T-helper 17 cell (primary cell): ENCODE measurements at regions not wholly inside any gene's neighbourhood (a gene's known extent, or its start where the extent isn't known, plus 50 kb on each side); places are given as distances from the start of the nearest gene placed in this dataset.
"Not testable (repeated sequence)": the region's sequence is repeated elsewhere in the genome, so short reads cannot be mapped to it uniquely, and the experiment has no call there.

Experiments used
- ATAC-seq: fragments of 150-1000 bp; cut with Tn5 transposase; 2 replicates; pipeline ENCODE4 v1.10.0; 2021; ENCODE audit warnings: mild to moderate bottlenecking, moderate library complexity
- DNase-seq, 3 donors: peaks; one replicate each; pipeline versions ENCODE4 v3.0.0 to v3.0.0-alpha.2; 2020 to 2021
- H3K9me3 ChIP-seq: one replicate; pipeline ENCODE4 v1.7.0; 2013; ENCODE audit warnings: low read length, mild to moderate bottlenecking; ENCODE audit not compliant: control insufficient read depth, poor library complexity, severe bottlenecking
- H3K27ac Mint-ChIP-seq: one replicate; pipeline ENCODE4 v1.8.0; 2022; ENCODE audit warnings: mild to moderate bottlenecking, moderate library complexity, mixed read lengths
- H3K27me3 Mint-ChIP-seq: one replicate; pipeline ENCODE4 v1.8.0; 2022; ENCODE audit warnings: mixed read lengths
- H3K36me3 Mint-ChIP-seq: one replicate; pipeline ENCODE4 v1.8.0; 2022; ENCODE audit warnings: low read depth, mixed read lengths
- H3K4me1 Mint-ChIP-seq: one replicate; pipeline ENCODE4 v1.8.0; 2022; ENCODE audit warnings: mild to moderate bottlenecking, mixed read lengths
- H3K4me3 Mint-ChIP-seq: one replicate; pipeline ENCODE4 v1.8.0; 2022; ENCODE audit warnings: mild to moderate bottlenecking, moderate library complexity, mixed read lengths

GRCh38 chr6:131336596-131336995 lies 201.3 kb downstream of the AKAP7 start:
- DNase-seq (no peak), ATAC-seq (no peak)
- no peaks in the 10 kb centered on the region for H3K9me3 ChIP-seq
- peaks cover 2% of the 10 kb centered on the region for H3K36me3 Mint-ChIP-seq
- peaks cover 6% of the 10 kb centered on the region for H3K4me1 Mint-ChIP-seq
- no peak overlapping the region for H3K4me3 Mint-ChIP-seq
- no peak overlapping the region for H3K27ac Mint-ChIP-seq
- no peaks in the 10 kb centered on the region for H3K27me3 Mint-ChIP-seq

GRCh38 chr6:131346896-131347295 lies 211.6 kb downstream of the AKAP7 start:
- not testable (repeated sequence) for H3K9me3 ChIP-seq, H3K36me3 Mint-ChIP-seq, H3K4me3 Mint-ChIP-seq, H3K27ac Mint-ChIP-seq, DNase-seq, H3K27me3 Mint-ChIP-seq, H3K4me1 Mint-ChIP-seq, ATAC-seq

- ATAC-seq (no peak), DNase-seq (no peak)
- H3K36me3 Mint-ChIP-seq: peaks cover 2% of the 10 kb centered on the region
- peak overlapping the region; percentile 21 for H3K27ac Mint-ChIP-seq
- no peaks in the 10 kb centered on the region for H3K27me3 Mint-ChIP-seq
- H3K4me1 Mint-ChIP-seq: peaks cover 9% of the 10 kb centered on the region
- no peak overlapping the region for H3K4me3 Mint-ChIP-seq
- no peaks in the 10 kb centered on the region for H3K9me3 ChIP-seq
These were observed 213.3 kb downstream of the AKAP7 start for GRCh38 chr6:131348572-131348971.

GRCh38 chr6:131349199-131349598 lies 213.9 kb downstream of the AKAP7 start:
- Mint-ChIP-seq H3K36me3 (peaks cover 2% of the 10 kb centered on the region), H3K27ac (no peak overlapping the region), H3K4me3 (no peak overlapping the region), H3K4me1 (peaks cover 9% of the 10 kb centered on the region), H3K27me3 (no peaks in the 10 kb centered on the region)
- ATAC-seq (no peak), DNase-seq (no peak)
- H3K9me3 ChIP-seq: no peaks in the 10 kb centered on the region

- Mint-ChIP-seq H3K4me3 (no peak overlapping the region), H3K27ac (no peak overlapping the region), H3K4me1 (peaks cover 12% of the 10 kb centered on the region), H3K36me3 (peaks cover 4% of the 10 kb centered on the region), H3K27me3 (no peaks in the 10 kb centered on the region)
- ATAC-seq (no peak), DNase-seq (no peak)
- H3K9me3 ChIP-seq: no peaks in the 10 kb centered on the region
These were observed 217.8 kb downstream of the AKAP7 start for GRCh38 chr6:131353106-131353505.

GRCh38 chr6:131353876-131354275 lies 218.6 kb downstream of the AKAP7 start:
- ATAC-seq: no peak
- H3K27ac Mint-ChIP-seq: no peak overlapping the region
- no peaks in the 10 kb centered on the region for H3K9me3 ChIP-seq

GRCh38 chr6:131354356-131354755 lies 218.7 kb upstream of the ARG1 start:
- Mint-ChIP-seq H3K36me3 (peaks cover 4% of the 10 kb centered on the region), H3K27me3 (no peaks in the 10 kb centered on the region), H3K4me3 (no peak overlapping the region), H3K4me1 (peaks cover 6% of the 10 kb centered on the region), H3K27ac (no peak overlapping the region)
- ATAC-seq: no peak
- H3K9me3 ChIP-seq: no peaks in the 10 kb centered on the region
- no peak for DNase-seq

More at GRCh38 chr6:131353876-131354275, 218.6 kb downstream of the AKAP7 start:
- H3K4me1 Mint-ChIP-seq: peaks cover 6% of the 10 kb centered on the region
- no peaks in the 10 kb centered on the region for H3K27me3 Mint-ChIP-seq
- H3K36me3 Mint-ChIP-seq: peaks cover 4% of the 10 kb centered on the region
- no peak for DNase-seq
- H3K4me3 Mint-ChIP-seq: no peak overlapping the region

- DNase-seq (no peak), ATAC-seq (no peak)
- H3K27me3 Mint-ChIP-seq: no peaks in the 10 kb centered on the region
- peaks cover 4% of the 10 kb centered on the region for H3K36me3 Mint-ChIP-seq
- H3K4me3 Mint-ChIP-seq: no peak overlapping the region
- H3K9me3 ChIP-seq: no peaks in the 10 kb centered on the region
- H3K27ac Mint-ChIP-seq: peak overlapping the region; percentile 54
- peaks cover 6% of the 10 kb centered on the region for H3K4me1 Mint-ChIP-seq
These were observed 216.9 kb upstream of the ARG1 start for GRCh38 chr6:131356161-131356560.

- no peak overlapping the region for H3K27ac Mint-ChIP-seq
These were observed 215.5 kb upstream of the ARG1 start for GRCh38 chr6:131357501-131357900.

GRCh38 chr6:131362070-131362469 lies 211.0 kb upstream of the ARG1 start:
- peaks cover 9% of the 10 kb centered on the region for H3K4me1 Mint-ChIP-seq
- H3K36me3 Mint-ChIP-seq: peaks cover 2% of the 10 kb centered on the region
- no peak overlapping the region for H3K4me3 Mint-ChIP-seq
- H3K9me3 ChIP-seq: no peaks in the 10 kb centered on the region
- DNase-seq: no peak
- H3K27me3 Mint-ChIP-seq: no peaks in the 10 kb centered on the region
- ATAC-seq: no peak
- H3K27ac Mint-ChIP-seq: no peak overlapping the region

More at GRCh38 chr6:131357501-131357900, 215.5 kb upstream of the ARG1 start:
- Mint-ChIP-seq H3K4me3 (no peak overlapping the region), H3K27me3 (no peaks in the 10 kb centered on the region), H3K36me3 (peaks cover 4% of the 10 kb centered on the region), H3K4me1 (peaks cover 3% of the 10 kb centered on the region)
- no peaks in the 10 kb centered on the region for H3K9me3 ChIP-seq
- no peak for DNase-seq
- no peak for ATAC-seq

GRCh38 chr6:131362696-131363095 lies 210.3 kb upstream of the ARG1 start:
- Mint-ChIP-seq H3K27me3 (no peaks in the 10 kb centered on the region), H3K4me3 (no peak overlapping the region), H3K36me3 (peaks cover 2% of the 10 kb centered on the region), H3K4me1 (peaks cover 7% of the 10 kb centered on the region), H3K27ac (no peak overlapping the region)
- no peaks in the 10 kb centered on the region for H3K9me3 ChIP-seq
- ATAC-seq (no peak), DNase-seq (no peak)

- ATAC-seq: no peak
- Mint-ChIP-seq H3K36me3 (peaks cover 2% of the 10 kb centered on the region), H3K4me1 (peaks cover 7% of the 10 kb centered on the region), H3K27ac (no peak overlapping the region), H3K4me3 (no peak overlapping the region), H3K27me3 (no peaks in the 10 kb centered on the region)
- H3K9me3 ChIP-seq: no peaks in the 10 kb centered on the region
- DNase-seq: no peak
These were observed 208.8 kb upstream of the ARG1 start for GRCh38 chr6:131363947-131364834.

- Mint-ChIP-seq H3K4me1 (peaks cover 7% of the 10 kb centered on the region), H3K36me3 (peaks cover 2% of the 10 kb centered on the region), H3K4me3 (no peak overlapping the region), H3K27me3 (no peaks in the 10 kb centered on the region), H3K27ac (no peak overlapping the region)
- ATAC-seq: no peak
- H3K9me3 ChIP-seq: no peaks in the 10 kb centered on the region
- DNase-seq: no peak
These were observed 206.8 kb upstream of the ARG1 start for GRCh38 chr6:131366223-131366622.
